ENCODE measurements at regions not wholly inside any gene's neighbourhood (a gene's known extent, or its start where the extent isn't known, plus 50 kb on each side); places are given as distances from the start of the nearest gene placed in this dataset. TPM values are rescaled to one million over a fixed set of nuclear protein-coding genes. Genes with fewer than 3 reads are reported as not detected.

DNA sequence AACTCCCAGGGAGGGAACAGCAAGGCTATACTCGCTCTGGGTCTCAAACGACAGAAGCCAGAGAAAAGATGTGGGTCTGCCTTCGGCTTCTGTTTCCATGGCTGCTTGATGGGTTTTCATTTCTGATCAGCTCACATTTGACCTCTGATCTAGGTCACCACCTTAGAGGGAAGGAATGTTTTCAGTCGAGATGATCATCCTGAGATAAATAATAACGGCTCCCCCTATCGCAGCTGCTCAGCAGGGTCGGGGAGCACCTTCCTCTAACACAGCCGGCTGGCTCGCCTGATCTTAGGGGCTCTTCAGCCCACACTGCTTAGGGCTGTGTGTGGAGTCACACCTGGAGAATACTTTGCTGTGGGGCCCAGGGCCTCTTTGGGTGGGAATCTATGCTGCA is 53.1 kb upstream of the ZNF648 start:
- Histone ChIP-seq H3K9me3 (no peaks in the 10 kb centered on the region), H3K4me3 (no peak overlapping the region), H3K36me3 (no peaks in the 10 kb centered on the region), H3K4me1 (peaks cover 19% of the 10 kb centered on the region), H3K27me3 (no peaks in the 10 kb centered on the region), H3K27ac (no peak overlapping the region)
- no peak for TF ChIP-seq POLR2A (IDR thresholded peaks at IDR 0.05)
- TF ChIP-seq, protein P1, sequence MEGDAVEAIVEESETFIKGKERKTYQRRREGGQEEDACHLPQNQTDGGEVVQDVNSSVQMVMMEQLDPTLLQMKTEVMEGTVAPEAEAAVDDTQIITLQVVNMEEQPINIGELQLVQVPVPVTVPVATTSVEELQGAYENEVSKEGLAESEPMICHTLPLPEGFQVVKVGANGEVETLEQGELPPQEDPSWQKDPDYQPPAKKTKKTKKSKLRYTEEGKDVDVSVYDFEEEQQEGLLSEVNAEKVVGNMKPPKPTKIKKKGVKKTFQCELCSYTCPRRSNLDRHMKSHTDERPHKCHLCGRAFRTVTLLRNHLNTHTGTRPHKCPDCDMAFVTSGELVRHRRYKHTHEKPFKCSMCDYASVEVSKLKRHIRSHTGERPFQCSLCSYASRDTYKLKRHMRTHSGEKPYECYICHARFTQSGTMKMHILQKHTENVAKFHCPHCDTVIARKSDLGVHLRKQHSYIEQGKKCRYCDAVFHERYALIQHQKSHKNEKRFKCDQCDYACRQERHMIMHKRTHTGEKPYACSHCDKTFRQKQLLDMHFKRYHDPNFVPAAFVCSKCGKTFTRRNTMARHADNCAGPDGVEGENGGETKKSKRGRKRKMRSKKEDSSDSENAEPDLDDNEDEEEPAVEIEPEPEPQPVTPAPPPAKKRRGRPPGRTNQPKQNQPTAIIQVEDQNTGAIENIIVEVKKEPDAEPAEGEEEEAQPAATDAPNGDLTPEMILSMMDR (IDR thresholded peaks at IDR 0.05), result no peak
- TF ChIP-seq POLR2AphosphoS5 (IDR thresholded peaks at IDR 0.05; ENCODE audit: insufficient read depth in 1 of 2, low read depth in 1 of 2), result no peak
- intact Hi-C loops (cut with DNase I), result no loop called here
- no peak for DNase-seq (ENCODE audit: extremely low spot score in 2 of 2)

DNA sequence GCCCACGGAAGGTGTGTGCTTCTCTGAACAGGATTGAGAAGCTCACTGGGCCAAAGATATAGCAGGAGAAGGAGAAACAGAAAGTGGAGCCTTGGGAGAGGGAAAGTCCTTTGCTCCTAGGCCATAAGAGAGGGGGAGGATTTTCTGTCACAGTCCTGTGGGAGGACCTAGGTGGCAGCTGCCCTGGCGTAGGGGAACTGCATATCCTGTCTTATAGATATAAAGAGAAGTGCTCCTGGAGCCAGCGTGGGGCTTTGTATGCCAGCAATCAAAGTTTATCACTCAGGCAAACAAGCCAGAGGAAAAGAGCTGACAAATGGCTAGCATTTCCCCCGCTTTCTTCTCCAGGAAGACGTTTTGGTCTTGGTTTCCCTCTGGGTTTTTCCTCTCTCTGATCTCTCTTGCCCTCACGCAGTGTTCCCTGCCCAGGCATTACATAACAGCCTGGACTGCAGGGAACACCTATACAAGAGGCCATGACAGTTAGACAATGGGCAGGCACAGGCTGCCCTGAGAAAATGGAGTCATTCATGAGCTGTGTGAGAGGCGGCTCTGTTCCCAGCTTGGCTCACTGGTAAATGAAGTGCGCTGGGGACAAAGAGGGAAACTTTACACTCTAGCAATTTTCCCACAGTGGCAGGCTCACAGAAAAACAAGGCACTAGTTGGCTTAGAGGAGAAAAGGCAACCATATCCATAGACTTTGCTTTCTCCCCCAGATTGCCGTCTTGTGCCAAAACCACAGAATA is 52.5 kb upstream of the ZNF648 start:
- TF ChIP-seq POLR2AphosphoS5 (IDR thresholded peaks at IDR 0.05; ENCODE audit: insufficient read depth in 1 of 2, low read depth in 1 of 2), result peak in 1 of 2 donors; percentile 17
- TF ChIP-seq, protein P1 (IDR thresholded peaks at IDR 0.05), result no peak
- TF ChIP-seq POLR2A (IDR thresholded peaks at IDR 0.05), result no peak
- Histone ChIP-seq H3K27ac (no peak overlapping the region), H3K36me3 (no peaks in the 10 kb centered on the region), H3K4me1 (peaks cover 13% of the 10 kb centered on the region), H3K4me3 (no peak overlapping the region), H3K9me3 (no peaks in the 10 kb centered on the region), H3K27me3 (no peaks in the 10 kb centered on the region)
- no peak for DNase-seq (ENCODE audit: extremely low spot score in 2 of 2)
- intact Hi-C loops (cut with DNase I), result no loop called here

- DNase-seq (ENCODE audit: extremely low spot score in 2 of 2), result peak in 1 of 2 donors; percentile 79
- intact Hi-C loops (cut with DNase I), result no loop called here
- Histone ChIP-seq H3K36me3 (no peaks in the 10 kb centered on the region), H3K27ac (no peak overlapping the region), H3K4me3 (no peak overlapping the region), H3K27me3 (no peaks in the 10 kb centered on the region), H3K4me1 (peaks cover 13% of the 10 kb centered on the region), H3K9me3 (no peaks in the 10 kb centered on the region)
- no peak for TF ChIP-seq POLR2A (IDR thresholded peaks at IDR 0.05)
- TF ChIP-seq, protein P1 (IDR thresholded peaks at IDR 0.05), result no peak
- no peak for TF ChIP-seq POLR2AphosphoS5 (IDR thresholded peaks at IDR 0.05; ENCODE audit: insufficient read depth in 1 of 2, low read depth in 1 of 2)
Measured at GRCh38 chr1:182111496-182111895, 50.0 kb upstream of the ZNF648 start.

Small RNA genes lying in the stretch of these regions (small RNA-seq; reads per million reads assigned to genes)
- gene RNU6-152P, result not detected

Measured in vagina (tissue), 2 donors.